ENCODE measurements at regions not wholly inside any gene's neighbourhood (a gene's known extent, or its start where the extent isn't known, plus 50 kb on each side); places are given as distances from the start of the nearest gene placed in this dataset.
"Not testable (repeated sequence)": the region's sequence is repeated elsewhere in the genome, so short reads cannot be mapped to it uniquely, and the experiment has no call there.

- DNase-seq (ENCODE audit: low read depth, low spot score) = not testable (repeated sequence)
These were observed 238.1 kb downstream of the FNDC1 start for GRCh38 chr6:159407211-159407780.

GRCh38 chr6:159404296-159404695 lies 235.1 kb downstream of the FNDC1 start:
- DNase-seq (ENCODE audit: low read depth, low spot score) = no peak

- no peak for DNase-seq (ENCODE audit: low read depth, low spot score)
These were observed 231.6 kb downstream of the FNDC1 start for GRCh38 chr6:159400826-159401225.

GRCh38 chr6:159399751-159400221 lies 230.6 kb downstream of the FNDC1 start:
- DNase-seq (ENCODE audit: low read depth, low spot score) = no peak

- DNase-seq (ENCODE audit: low read depth, low spot score) = no peak
These were observed 229.4 kb downstream of the FNDC1 start for GRCh38 chr6:159398633-159399032.

- no peak for DNase-seq (ENCODE audit: low read depth, low spot score)
These were observed 228.6 kb downstream of the FNDC1 start for GRCh38 chr6:159397753-159398152.

- DNase-seq (ENCODE audit: low read depth, low spot score) = no peak
These were observed 226.4 kb downstream of the FNDC1 start for GRCh38 chr6:159395609-159396008.

- DNase-seq (ENCODE audit: low read depth, low spot score) = not testable (repeated sequence)
These were observed 223.5 kb downstream of the FNDC1 start for GRCh38 chr6:159392695-159393094.

- DNase-seq (ENCODE audit: low read depth, low spot score) = no peak
These were observed 221.2 kb downstream of the FNDC1 start for GRCh38 chr6:159390381-159390780.

- DNase-seq (ENCODE audit: low read depth, low spot score) = no peak
These were observed 220.5 kb downstream of the FNDC1 start for GRCh38 chr6:159389695-159390094.

- no peak for DNase-seq (ENCODE audit: low read depth, low spot score)
These were observed 210.9 kb downstream of the FNDC1 start for GRCh38 chr6:159380114-159380513.

GRCh38 chr6:159378411-159379328 lies 209.5 kb downstream of the FNDC1 start:
- DNase-seq (ENCODE audit: low read depth, low spot score) = no peak

- no peak for DNase-seq (ENCODE audit: low read depth, low spot score)
These were observed 207.4 kb downstream of the FNDC1 start for GRCh38 chr6:159376516-159377158.

GRCh38 chr6:159375014-159375413 lies 205.8 kb downstream of the FNDC1 start:
- no peak for DNase-seq (ENCODE audit: low read depth, low spot score)

- DNase-seq (ENCODE audit: low read depth, low spot score) = no peak
These were observed 204.5 kb downstream of the FNDC1 start for GRCh38 chr6:159373670-159374069.

GRCh38 chr6:159372333-159372732 lies 203.1 kb downstream of the FNDC1 start:
- DNase-seq (ENCODE audit: low read depth, low spot score) = no peak

GRCh38 chr6:159360306-159360705 lies 191.1 kb downstream of the FNDC1 start:
- no peak for DNase-seq (ENCODE audit: low read depth, low spot score)

GRCh38 chr6:159359581-159360297 lies 190.5 kb downstream of the FNDC1 start:
- DNase-seq (ENCODE audit: low read depth, low spot score) = no peak

- no peak for DNase-seq (ENCODE audit: low read depth, low spot score)
These were observed 189.4 kb downstream of the FNDC1 start for GRCh38 chr6:159358562-159358961.

- no peak for DNase-seq (ENCODE audit: low read depth, low spot score)
These were observed 188.2 kb downstream of the FNDC1 start for GRCh38 chr6:159357211-159357915.

GRCh38 chr6:159353193-159353592 lies 184.0 kb downstream of the FNDC1 start:
- no peak for DNase-seq (ENCODE audit: low read depth, low spot score)

All from brain pericyte (primary cell).